Activated T-cell treated with anti-CD3 and anti-CD28 coated beads, Interleukin-2, amount 50 U/mL, for 72 hours (primary cell): ENCODE measurements at regions not wholly inside any gene's neighbourhood (a gene's known extent, or its start where the extent isn't known, plus 50 kb on each side); places are given as distances from the start of the nearest gene placed in this dataset.

ENCODE experiments used
- ATAC-seq, 2 donors: fragments of 150-1000 bp; cut with Tn5 transposase; replicated peaks in 1 of 2; 2 replicates each; pipeline ENCODE4 v1.10.0; 2021; ENCODE audit warnings: moderate library complexity in 2 of 2, mild to moderate bottlenecking in 1 of 2
- DNase-seq, 2 donors: peaks; one replicate each; pipeline ENCODE4 v3.0.0; 2021 to 2022; ENCODE audit warnings: mixed read lengths in 1 of 2
- H3K27ac Mint-ChIP-seq: one replicate; pipeline ENCODE4 v1.8.0; 2022; ENCODE audit warnings: mild to moderate bottlenecking, moderate library complexity, mixed read lengths
- H3K27me3 Mint-ChIP-seq: one replicate; pipeline ENCODE4 v1.8.0; 2022; ENCODE audit warnings: low read depth, mixed read lengths
- H3K36me3 Mint-ChIP-seq, 2 donors: one replicate each; pipeline ENCODE4 v1.8.0; 2022; ENCODE audit warnings: mixed read lengths in 2 of 2, mild to moderate bottlenecking in 1 of 2; ENCODE audit not compliant: insufficient read depth in 2 of 2
- H3K4me1 Mint-ChIP-seq: one replicate; pipeline ENCODE4 v1.8.0; 2022; ENCODE audit warnings: low read depth, mixed read lengths
- H3K4me3 Mint-ChIP-seq, 2 donors: one replicate each; pipeline ENCODE4 v1.8.0; 2022; ENCODE audit warnings: mild to moderate bottlenecking in 2 of 2, mixed read lengths in 2 of 2, moderate library complexity in 2 of 2
- H3K9me3 Mint-ChIP-seq, 2 donors: one replicate each; pipeline ENCODE4 v1.8.0; 2022; ENCODE audit warnings: mixed read lengths in 2 of 2

DNA sequence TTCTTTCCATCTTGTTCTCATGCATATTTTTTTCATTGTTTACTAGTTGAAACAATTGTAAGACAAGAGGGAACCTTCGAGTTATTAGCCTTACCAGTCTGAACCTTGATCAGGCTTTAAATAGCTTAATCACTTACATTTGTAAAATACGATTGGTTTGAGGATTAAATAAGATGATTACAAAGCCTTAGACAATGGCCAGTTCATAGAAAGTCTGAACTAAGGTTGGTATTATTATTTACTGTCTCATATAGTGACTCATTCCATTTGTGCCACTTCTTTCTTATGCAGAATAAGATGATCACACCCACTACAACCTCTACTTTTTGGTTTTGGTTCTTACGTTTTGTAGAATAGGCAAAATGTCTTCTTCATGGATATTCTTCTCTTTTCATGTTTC, 94.1 kb downstream of the RPE65 start:
- Mint-ChIP-seq H3K36me3 (peaks cover 0 to 1% of the 10 kb centered on the region in 2 donors), H3K4me3 (no peak overlapping the region), H3K4me1 (no peaks in the 10 kb centered on the region), H3K9me3 (peaks cover 0 to 4% of the 10 kb centered on the region in 2 donors), H3K27me3 (peaks cover 17% of the 10 kb centered on the region), H3K27ac (no peak overlapping the region)
- no peak for ATAC-seq
- no peak for DNase-seq

DNA sequence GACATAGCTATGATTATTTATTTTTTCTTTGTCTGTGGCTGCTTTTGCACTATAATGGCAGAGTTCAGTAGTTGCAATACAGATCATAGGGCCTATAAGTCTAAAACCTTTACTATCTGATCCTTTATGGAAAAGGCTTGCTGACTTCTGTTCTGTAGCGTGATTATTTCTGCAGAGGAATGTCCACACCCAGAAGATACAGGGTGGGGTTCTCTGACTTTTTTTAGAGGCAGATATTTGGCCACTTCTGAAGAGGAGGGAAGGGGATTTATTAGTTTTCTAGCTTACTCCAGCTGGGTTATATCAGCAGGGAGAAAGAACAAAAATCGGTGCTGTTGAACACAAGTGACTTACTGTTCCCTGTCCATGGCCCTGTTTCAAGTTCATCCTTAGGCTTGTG, 97.6 kb downstream of the RPE65 start:
- ATAC-seq (no peak), DNase-seq (no peak)
- Mint-ChIP-seq H3K36me3 (no peaks in the 10 kb centered on the region), H3K4me3 (no peak overlapping the region), H3K4me1 (no peaks in the 10 kb centered on the region), H3K9me3 (no peaks in the 10 kb centered on the region), H3K27ac (no peak overlapping the region), H3K27me3 (no peaks in the 10 kb centered on the region)

GRCh38 chr1:68347415-68347814, 102.3 kb downstream of the RPE65 start:
- no peaks in the 10 kb centered on the region for H3K27me3 Mint-ChIP-seq
- no peak for ATAC-seq
- no peak for DNase-seq
- H3K9me3 Mint-ChIP-seq: no peaks in the 10 kb centered on the region
- H3K36me3 Mint-ChIP-seq: no peaks in the 10 kb centered on the region
- H3K4me1 Mint-ChIP-seq: no peaks in the 10 kb centered on the region
- no peak overlapping the region for H3K27ac Mint-ChIP-seq
- H3K4me3 Mint-ChIP-seq: no peak overlapping the region

- no peaks in the 10 kb centered on the region for H3K4me1 Mint-ChIP-seq
- H3K27me3 Mint-ChIP-seq: no peaks in the 10 kb centered on the region
- DNase-seq: no peak
- ATAC-seq: no peak
- no peaks in the 10 kb centered on the region for H3K36me3 Mint-ChIP-seq
- H3K27ac Mint-ChIP-seq: no peak overlapping the region
- no peaks in the 10 kb centered on the region for H3K9me3 Mint-ChIP-seq
- no peak overlapping the region for H3K4me3 Mint-ChIP-seq
Observed at GRCh38 chr1:68346188-68346808, 103.5 kb downstream of the RPE65 start.

DNA sequence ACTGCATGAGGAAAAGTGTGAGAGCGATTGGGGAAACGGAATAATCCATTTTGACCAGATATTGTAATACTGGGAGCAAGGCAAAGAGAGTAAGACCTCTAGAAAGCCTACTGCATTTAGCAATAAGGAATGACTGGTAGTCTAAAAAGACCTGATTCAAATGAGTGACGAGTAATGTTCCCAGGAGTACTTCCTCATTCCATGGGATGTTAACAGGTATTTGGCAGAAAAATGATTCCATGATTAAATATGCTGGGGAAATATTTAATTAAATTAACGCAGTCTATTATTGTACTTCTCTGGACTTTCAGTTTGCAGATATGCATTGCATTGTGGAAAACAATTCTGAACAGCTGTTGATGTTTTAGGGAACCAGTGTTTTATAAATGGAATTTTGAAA, 105.5 kb downstream of the RPE65 start:
- ATAC-seq (no peak), DNase-seq (no peak)
- Mint-ChIP-seq H3K27ac (no peak overlapping the region), H3K27me3 (no peaks in the 10 kb centered on the region), H3K9me3 (no peaks in the 10 kb centered on the region), H3K4me1 (no peaks in the 10 kb centered on the region), H3K4me3 (no peak overlapping the region), H3K36me3 (no peaks in the 10 kb centered on the region)

DNA sequence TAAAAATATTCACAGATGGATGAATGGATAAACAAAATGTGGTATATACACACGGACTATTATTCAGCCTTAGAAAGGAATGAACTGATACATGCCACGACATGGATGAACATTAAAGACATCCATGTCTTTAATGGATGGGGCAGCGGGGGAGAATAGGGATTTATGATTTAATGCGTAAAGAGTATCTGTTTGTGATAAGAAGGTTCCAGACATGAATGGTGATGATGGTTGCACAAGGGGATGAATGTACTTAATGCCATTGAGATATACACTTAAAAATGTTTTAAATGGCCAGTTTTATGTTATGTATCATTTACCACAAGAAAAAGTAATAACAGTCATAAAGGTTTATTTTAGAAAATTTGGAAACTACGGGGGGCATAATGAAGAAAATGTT, 108.6 kb upstream of the WLS start:
- H3K4me1 Mint-ChIP-seq: no peaks in the 10 kb centered on the region
- no peak overlapping the region for H3K4me3 Mint-ChIP-seq
- no peaks in the 10 kb centered on the region for H3K27me3 Mint-ChIP-seq
- H3K9me3 Mint-ChIP-seq: no peaks in the 10 kb centered on the region
- DNase-seq (no peak), ATAC-seq (no peak)
- H3K27ac Mint-ChIP-seq: no peak overlapping the region
- H3K36me3 Mint-ChIP-seq: no peaks in the 10 kb centered on the region

DNA sequence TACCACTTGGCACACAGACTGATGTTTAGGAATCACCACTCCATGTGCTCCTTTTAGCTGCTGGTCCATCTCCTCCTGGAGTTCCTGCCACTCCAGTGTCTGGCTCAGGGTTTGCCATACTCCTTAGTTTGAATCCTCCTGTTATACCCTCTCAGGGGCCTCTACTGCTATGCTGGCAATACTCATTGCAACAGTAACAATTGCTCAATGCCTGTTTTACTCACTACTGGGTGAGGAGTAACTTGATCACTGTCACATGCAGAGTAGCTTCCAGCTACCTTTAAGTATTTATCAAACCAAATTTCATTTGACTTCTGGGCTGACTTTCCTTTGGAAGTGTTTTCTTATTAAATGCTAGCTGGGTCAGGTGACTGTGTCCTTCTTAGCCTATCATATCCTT, 107.2 kb upstream of the WLS start:
- Mint-ChIP-seq H3K36me3 (no peaks in the 10 kb centered on the region), H3K4me1 (no peaks in the 10 kb centered on the region), H3K9me3 (no peaks in the 10 kb centered on the region), H3K4me3 (no peak overlapping the region), H3K27me3 (no peaks in the 10 kb centered on the region), H3K27ac (no peak overlapping the region)
- no peak for DNase-seq
- no peak for ATAC-seq

DNA sequence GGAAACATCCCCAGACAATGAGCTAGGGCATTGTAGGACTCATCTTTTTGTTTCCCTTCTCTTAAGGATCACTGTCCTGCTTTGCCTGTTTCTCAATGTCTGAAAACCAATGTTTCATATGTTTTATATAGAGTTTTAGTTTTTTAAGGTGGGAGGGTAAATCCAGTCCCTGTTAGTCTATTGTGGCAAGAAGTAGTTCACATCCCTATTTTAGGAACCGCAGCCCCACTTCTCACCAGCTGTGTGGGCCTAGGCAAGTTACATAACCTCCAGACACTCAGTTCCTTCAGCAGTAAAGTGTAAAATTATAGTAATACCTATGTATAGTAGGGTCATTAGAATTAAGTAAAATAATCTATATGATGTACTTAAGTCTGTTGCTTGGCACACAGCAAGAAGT, 105.8 kb upstream of the WLS start:
- no peaks in the 10 kb centered on the region for H3K36me3 Mint-ChIP-seq
- ATAC-seq: no peak
- no peak overlapping the region for H3K27ac Mint-ChIP-seq
- H3K4me1 Mint-ChIP-seq: no peaks in the 10 kb centered on the region
- no peaks in the 10 kb centered on the region for H3K9me3 Mint-ChIP-seq
- H3K27me3 Mint-ChIP-seq: no peaks in the 10 kb centered on the region
- no peak for DNase-seq
- no peak overlapping the region for H3K4me3 Mint-ChIP-seq

DNA sequence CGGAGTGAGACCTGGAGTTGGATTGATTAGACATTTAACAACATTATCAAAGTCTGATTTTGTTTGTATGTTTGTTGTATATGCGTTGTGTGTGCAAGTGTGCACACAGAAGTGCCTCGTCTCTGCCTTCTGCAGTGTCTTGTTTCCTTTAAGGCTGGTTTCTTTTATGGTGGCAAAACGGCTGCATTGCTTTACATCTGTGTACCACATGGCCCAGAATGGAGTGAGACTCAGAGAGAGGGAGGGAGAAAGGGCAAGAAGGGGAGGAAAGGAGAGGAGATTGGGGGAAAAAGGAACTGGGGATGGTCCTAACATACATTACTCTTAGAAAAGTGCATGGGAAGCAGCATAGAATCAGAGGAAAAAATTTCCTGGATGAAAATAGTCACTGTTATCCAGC, 99.7 kb upstream of the WLS start:
- no peak overlapping the region for H3K4me3 Mint-ChIP-seq
- H3K9me3 Mint-ChIP-seq: peaks cover 0 to 2% of the 10 kb centered on the region in 2 donors
- no peak overlapping the region for H3K27ac Mint-ChIP-seq
- no peak for DNase-seq
- H3K27me3 Mint-ChIP-seq: no peaks in the 10 kb centered on the region
- H3K36me3 Mint-ChIP-seq: no peaks in the 10 kb centered on the region
- H3K4me1 Mint-ChIP-seq: no peaks in the 10 kb centered on the region
- no peak for ATAC-seq

- DNase-seq (no peak), ATAC-seq (peak in 1 of 2 donors; percentile 28)
- Mint-ChIP-seq H3K27ac (no peak overlapping the region), H3K27me3 (no peaks in the 10 kb centered on the region), H3K9me3 (peaks cover 0 to 2% of the 10 kb centered on the region in 2 donors), H3K36me3 (no peaks in the 10 kb centered on the region), H3K4me1 (no peaks in the 10 kb centered on the region), H3K4me3 (no peak overlapping the region)
Observed at GRCh38 chr1:68331117-68331865, 99.0 kb upstream of the WLS start.

DNA sequence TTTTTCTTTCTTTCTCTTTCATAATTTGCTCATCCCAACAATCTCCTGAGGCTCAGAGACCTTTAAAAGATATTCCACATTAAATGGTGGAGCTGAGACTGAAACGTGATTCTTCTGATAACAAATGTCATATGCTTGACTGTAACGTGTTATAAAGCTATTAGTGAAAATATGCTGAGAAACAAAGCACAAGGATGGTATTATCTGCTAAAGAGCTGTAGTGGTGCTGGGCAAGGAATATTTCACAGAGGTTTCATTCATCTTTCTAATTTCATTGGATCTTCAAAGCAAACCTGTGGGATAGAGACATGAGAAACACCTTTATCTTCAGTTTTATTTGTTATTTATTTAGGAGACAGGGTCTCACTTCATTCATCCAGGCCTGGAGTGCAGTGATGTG, 98.1 kb upstream of the WLS start:
- Mint-ChIP-seq H3K4me1 (no peaks in the 10 kb centered on the region), H3K4me3 (no peak overlapping the region), H3K27me3 (no peaks in the 10 kb centered on the region), H3K27ac (no peak overlapping the region), H3K36me3 (no peaks in the 10 kb centered on the region), H3K9me3 (peaks cover 0 to 2% of the 10 kb centered on the region in 2 donors)
- ATAC-seq: no peak
- no peak for DNase-seq

- DNase-seq (no peak), ATAC-seq (no peak)
- no peak overlapping the region for H3K4me3 Mint-ChIP-seq
- H3K4me1 Mint-ChIP-seq: no peaks in the 10 kb centered on the region
- H3K36me3 Mint-ChIP-seq: no peaks in the 10 kb centered on the region
- H3K27ac Mint-ChIP-seq: no peak overlapping the region
- peaks cover 0 to 2% of the 10 kb centered on the region in 2 donors for H3K9me3 Mint-ChIP-seq
- H3K27me3 Mint-ChIP-seq: no peaks in the 10 kb centered on the region
Observed at GRCh38 chr1:68329096-68329835, 96.9 kb upstream of the WLS start.

DNA sequence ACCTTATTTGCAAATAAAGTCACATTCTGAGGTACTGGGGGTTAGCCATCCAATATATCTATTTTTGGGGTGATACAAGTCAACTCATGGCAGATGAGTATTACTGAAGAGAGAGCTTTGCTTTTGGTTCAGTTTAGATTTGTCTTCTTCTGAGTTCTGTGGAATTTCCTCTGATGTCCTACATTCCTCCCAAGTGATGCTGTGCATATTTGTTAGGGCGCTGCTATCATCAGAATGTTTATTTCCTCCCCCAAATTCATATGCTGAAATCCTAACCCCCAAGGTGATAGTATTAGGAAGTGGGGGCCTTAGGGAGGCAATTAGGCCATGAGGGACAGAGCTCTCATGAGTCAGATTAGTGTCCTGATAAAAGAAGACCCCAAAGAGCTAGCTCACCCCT, 96.2 kb upstream of the WLS start:
- Mint-ChIP-seq H3K4me1 (no peaks in the 10 kb centered on the region), H3K27me3 (no peaks in the 10 kb centered on the region), H3K27ac (no peak overlapping the region), H3K36me3 (no peaks in the 10 kb centered on the region), H3K9me3 (peaks cover 0 to 2% of the 10 kb centered on the region in 2 donors), H3K4me3 (no peak overlapping the region)
- ATAC-seq: no peak
- DNase-seq: no peak
